ENCODE measurements at regions not wholly inside any gene's neighbourhood (a gene's known extent, or its start where the extent isn't known, plus 50 kb on each side); places are given as distances from the start of the nearest gene placed in this dataset.

DNA sequence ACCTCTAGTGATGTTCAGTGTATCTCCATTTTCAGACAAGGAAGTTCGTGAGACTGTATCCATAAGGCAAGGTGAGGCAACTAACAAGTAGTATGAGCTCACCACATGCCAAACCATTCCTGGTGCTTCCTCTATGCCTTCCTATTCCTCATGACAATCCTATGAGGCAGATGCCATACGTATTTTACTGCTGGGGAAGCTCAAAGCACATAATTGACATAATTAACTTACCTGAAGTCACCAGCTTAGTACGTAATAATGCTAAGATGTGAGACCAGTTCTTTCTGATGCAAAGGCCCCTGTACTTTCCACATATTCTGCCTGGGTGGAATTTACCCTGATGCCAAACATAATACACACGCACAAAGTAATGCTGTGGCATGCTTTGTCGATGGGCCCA, 83.6 kb upstream of the NFIA start:
- H3K9me3 ChIP-seq: no peaks in the 10 kb centered on the region
- H3K27ac ChIP-seq: no peak overlapping the region
- H3K4me3 ChIP-seq (ENCODE audit: low read depth in 1 of 2, low read length in 1 of 2): no peak overlapping the region
- no peaks in the 10 kb centered on the region for H3K36me3 ChIP-seq
- no peaks in the 10 kb centered on the region for H3K27me3 ChIP-seq
- H3K4me1 ChIP-seq (ENCODE audit: control insufficient read depth in 1 of 2, insufficient read depth in 1 of 2, low read depth in 1 of 2, low read length in 1 of 2): no peaks in the 10 kb centered on the region
- TF ChIP-seq, protein P1, sequence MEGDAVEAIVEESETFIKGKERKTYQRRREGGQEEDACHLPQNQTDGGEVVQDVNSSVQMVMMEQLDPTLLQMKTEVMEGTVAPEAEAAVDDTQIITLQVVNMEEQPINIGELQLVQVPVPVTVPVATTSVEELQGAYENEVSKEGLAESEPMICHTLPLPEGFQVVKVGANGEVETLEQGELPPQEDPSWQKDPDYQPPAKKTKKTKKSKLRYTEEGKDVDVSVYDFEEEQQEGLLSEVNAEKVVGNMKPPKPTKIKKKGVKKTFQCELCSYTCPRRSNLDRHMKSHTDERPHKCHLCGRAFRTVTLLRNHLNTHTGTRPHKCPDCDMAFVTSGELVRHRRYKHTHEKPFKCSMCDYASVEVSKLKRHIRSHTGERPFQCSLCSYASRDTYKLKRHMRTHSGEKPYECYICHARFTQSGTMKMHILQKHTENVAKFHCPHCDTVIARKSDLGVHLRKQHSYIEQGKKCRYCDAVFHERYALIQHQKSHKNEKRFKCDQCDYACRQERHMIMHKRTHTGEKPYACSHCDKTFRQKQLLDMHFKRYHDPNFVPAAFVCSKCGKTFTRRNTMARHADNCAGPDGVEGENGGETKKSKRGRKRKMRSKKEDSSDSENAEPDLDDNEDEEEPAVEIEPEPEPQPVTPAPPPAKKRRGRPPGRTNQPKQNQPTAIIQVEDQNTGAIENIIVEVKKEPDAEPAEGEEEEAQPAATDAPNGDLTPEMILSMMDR (IDR thresholded peaks at IDR 0.05): no peak

- no peak overlapping the region for H3K4me3 ChIP-seq (ENCODE audit: low read depth in 1 of 2, low read length in 1 of 2)
- H3K36me3 ChIP-seq: no peaks in the 10 kb centered on the region
- TF ChIP-seq, protein P1 (IDR thresholded peaks at IDR 0.05): no peak
- H3K27ac ChIP-seq: no peak overlapping the region
- H3K9me3 ChIP-seq: no peaks in the 10 kb centered on the region
- no peaks in the 10 kb centered on the region for H3K27me3 ChIP-seq
- no peaks in the 10 kb centered on the region for H3K4me1 ChIP-seq (ENCODE audit: control insufficient read depth in 1 of 2, insufficient read depth in 1 of 2, low read depth in 1 of 2, low read length in 1 of 2)
Observed at GRCh38 chr1:60994828-60995492, 87.4 kb upstream of the NFIA start.

DNA sequence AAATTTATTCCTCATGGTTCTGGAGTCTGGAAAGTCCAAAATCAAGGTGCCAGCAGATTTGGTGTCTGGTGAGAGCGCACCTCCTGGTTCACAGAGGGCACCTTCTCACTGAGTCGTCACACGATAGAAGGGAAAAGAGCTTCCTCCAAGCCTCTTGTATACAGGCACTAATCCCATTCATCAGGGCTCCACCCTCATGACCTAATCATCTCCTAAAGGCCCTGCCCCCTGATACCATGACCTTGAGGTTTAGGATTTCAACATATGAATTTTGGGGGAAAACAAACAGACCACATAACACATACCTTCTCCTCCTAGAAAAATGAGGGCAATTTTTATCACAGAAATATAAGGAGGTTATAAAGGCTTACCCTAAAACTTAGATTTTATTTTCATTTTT, 88.0 kb upstream of the NFIA start:
- Histone ChIP-seq H3K27me3 (no peaks in the 10 kb centered on the region), H3K4me3 (ENCODE audit: low read depth in 1 of 2, low read length in 1 of 2) (no peak overlapping the region), H3K36me3 (no peaks in the 10 kb centered on the region), H3K9me3 (no peaks in the 10 kb centered on the region), H3K27ac (no peak overlapping the region), H3K4me1 (ENCODE audit: control insufficient read depth in 1 of 2, insufficient read depth in 1 of 2, low read depth in 1 of 2, low read length in 1 of 2) (no peaks in the 10 kb centered on the region)
- TF ChIP-seq, protein P1 (IDR thresholded peaks at IDR 0.05): no peak

DNA sequence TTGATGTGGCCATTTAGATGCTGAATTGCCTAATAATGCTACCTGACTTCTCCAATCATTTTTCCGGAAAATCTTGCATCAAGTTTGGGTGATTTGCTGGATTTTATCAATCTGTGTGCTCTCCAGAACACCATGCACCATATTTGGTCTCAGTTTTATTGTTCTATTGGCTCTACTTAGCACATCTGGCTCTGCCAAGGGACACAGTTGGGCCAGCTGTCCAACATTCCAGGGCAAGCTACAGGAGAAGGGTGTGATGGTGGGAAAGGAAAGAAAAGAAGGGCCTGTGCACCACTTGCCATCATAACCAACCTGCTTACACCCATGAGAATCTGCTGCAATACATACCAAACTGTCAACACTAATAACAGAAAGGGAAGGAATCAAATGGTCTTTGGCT, 90.2 kb upstream of the NFIA start:
- Histone ChIP-seq H3K36me3 (no peaks in the 10 kb centered on the region), H3K9me3 (no peaks in the 10 kb centered on the region), H3K27ac (no peak overlapping the region), H3K4me1 (ENCODE audit: control insufficient read depth in 1 of 2, insufficient read depth in 1 of 2, low read depth in 1 of 2, low read length in 1 of 2) (no peaks in the 10 kb centered on the region), H3K4me3 (ENCODE audit: low read depth in 1 of 2, low read length in 1 of 2) (no peak overlapping the region), H3K27me3 (no peaks in the 10 kb centered on the region)
- TF ChIP-seq, protein P1 (IDR thresholded peaks at IDR 0.05): no peak

GRCh38 chr1:60990714-60991090, 91.7 kb upstream of the NFIA start:
- Histone ChIP-seq H3K36me3 (no peaks in the 10 kb centered on the region), H3K9me3 (no peaks in the 10 kb centered on the region), H3K27ac (no peak overlapping the region), H3K4me3 (ENCODE audit: low read depth in 1 of 2, low read length in 1 of 2) (no peak overlapping the region), H3K4me1 (ENCODE audit: control insufficient read depth in 1 of 2, insufficient read depth in 1 of 2, low read depth in 1 of 2, low read length in 1 of 2) (no peaks in the 10 kb centered on the region), H3K27me3 (no peaks in the 10 kb centered on the region)
- TF ChIP-seq, protein P1 (IDR thresholded peaks at IDR 0.05): no peak
